ENCODE measurements at regions not wholly inside any gene's neighbourhood (a gene's known extent, or its start where the extent isn't known, plus 50 kb on each side); places are given as distances from the start of the nearest gene placed in this dataset.

- DNase-seq: no peak
Observed at GRCh38 chr11:45071232-45071631, 75.2 kb upstream of the PRDM11 start.

DNA sequence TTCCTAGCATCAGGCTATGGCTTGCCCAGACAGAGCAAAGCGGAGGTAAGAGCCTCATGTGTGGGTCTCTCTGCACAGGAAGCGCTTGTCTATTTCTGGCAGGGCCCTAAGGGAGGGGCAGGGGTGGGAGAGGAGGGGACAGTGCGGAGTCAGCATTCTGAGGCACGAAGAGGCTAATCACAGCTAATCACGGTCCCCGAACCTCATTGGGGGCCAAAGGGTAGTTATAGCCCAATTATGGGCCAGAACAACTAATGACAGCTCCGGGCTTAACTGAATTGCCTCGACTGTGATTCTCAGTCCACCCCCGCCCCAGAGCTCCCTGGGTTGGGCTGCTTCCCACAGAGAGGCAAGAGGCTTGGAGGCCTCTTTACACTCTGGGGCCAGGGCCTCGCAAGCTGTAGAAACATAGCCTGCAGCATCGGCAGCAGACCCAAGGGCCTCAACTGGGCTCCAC is 72.7 kb upstream of the PRDM11 start:
- peak; percentile 69 for DNase-seq

GRCh38 chr11:45075519-45075918 is 70.9 kb upstream of the PRDM11 start:
- no peak for DNase-seq

- DNase-seq: no peak
Observed at GRCh38 chr11:45075952-45076351, 70.5 kb upstream of the PRDM11 start.

- no peak for DNase-seq
Observed at GRCh38 chr11:45076761-45077160, 69.7 kb upstream of the PRDM11 start.

GRCh38 chr11:45078236-45079074 is 68.0 kb upstream of the PRDM11 start:
- DNase-seq: no peak

- DNase-seq: no peak
Observed at GRCh38 chr11:45079075-45079444, 67.4 kb upstream of the PRDM11 start.

DNA sequence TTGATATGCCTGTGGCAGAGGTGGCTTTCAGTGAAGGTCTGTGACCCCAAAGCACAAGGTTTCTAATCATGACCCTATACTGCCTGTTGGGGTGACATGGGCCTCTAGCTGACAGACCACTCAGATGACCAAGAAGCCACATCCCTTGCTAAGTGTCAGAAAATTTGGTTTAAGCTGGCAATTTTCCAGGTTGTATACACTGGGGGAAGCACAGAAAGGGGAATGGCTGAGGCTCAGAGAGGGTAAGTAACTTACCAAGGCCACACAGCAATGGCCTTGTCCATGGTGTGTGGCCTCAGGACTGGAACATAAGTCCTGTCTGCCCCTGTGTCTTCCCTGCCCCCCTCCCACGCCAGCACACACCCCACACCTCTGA is 66.9 kb upstream of the PRDM11 start:
- DNase-seq: no peak

- peak; percentile 86 for DNase-seq
Observed at GRCh38 chr11:45079943-45080719, 66.3 kb upstream of the PRDM11 start.

GRCh38 chr11:45082744-45083543 is 63.5 kb upstream of the PRDM11 start:
- DNase-seq: no peak

GRCh38 chr11:45083544-45084087 is 62.8 kb upstream of the PRDM11 start:
- DNase-seq: no peak

GRCh38 chr11:45085646-45086501 is 60.6 kb upstream of the PRDM11 start:
- DNase-seq: no peak

GRCh38 chr11:45086526-45086925 is 59.9 kb upstream of the PRDM11 start:
- DNase-seq: no peak

- DNase-seq: no peak
Observed at GRCh38 chr11:45087086-45087899, 59.1 kb upstream of the PRDM11 start.

GRCh38 chr11:45087900-45088160 is 58.6 kb upstream of the PRDM11 start:
- DNase-seq: no peak

GRCh38 chr11:45089251-45089650 is 57.2 kb upstream of the PRDM11 start:
- no peak for DNase-seq

- no peak for DNase-seq
Observed at GRCh38 chr11:45089676-45090499, 56.6 kb upstream of the PRDM11 start.

DNA sequence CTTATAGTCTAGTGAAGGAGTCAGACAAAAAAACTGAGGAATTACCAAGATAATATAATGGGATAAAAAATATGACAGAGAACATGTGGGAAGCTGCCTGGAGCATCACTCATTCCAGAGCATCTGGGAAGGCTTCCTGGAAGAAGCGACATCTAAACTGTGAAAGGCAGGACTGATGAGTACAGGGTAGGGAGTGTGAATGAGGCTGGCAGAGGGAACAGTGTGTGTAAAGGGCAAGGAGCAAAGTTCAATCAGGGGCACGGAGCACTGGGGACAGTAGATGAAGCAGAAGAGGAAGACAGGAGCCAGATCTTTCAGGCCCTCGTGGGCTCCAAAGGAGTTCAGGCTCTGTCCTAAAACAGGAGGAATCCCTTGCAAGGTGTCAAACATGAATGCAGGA is 55.8 kb upstream of the PRDM11 start:
- no peak for DNase-seq

DNA sequence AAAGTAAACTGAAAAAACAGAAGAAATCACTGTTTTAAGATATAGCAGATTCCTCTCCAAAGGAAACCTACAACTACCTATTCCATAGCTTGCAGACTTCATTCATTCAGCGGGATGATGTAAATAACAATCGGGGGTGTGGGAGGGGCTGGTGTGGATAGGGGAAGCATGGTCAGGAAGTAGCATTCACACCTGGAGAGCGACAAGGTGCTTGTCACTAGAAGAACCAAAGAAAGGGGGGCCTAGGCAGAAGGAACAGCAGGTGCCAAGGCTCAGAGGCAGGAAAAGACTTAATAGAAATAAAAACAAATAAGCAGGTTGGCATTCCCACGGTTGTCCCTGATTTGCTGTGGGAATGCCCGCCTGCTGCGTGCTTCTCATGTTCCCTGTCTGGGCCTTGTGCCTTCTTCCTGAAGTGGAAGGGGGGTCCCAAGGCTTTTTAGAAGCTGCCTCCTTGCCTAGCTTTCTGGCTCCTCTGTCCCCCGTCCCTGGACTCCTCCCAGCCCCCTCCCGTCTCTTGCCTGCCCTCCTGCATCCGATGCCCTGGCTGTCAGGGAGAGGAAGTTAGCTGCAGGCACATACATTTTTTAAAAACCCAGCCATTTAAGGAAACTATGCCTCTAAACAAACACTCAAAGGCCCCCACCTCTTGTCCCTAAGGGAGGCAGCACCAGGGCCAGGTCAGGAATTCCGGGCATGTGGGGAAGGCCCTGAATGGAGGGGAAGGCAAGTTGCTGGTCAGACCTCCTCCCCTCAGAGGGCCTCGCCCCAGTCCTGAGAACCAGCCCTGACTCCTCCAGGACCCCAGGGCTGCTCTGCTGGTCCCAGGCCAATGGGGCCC is 54.7 kb upstream of the PRDM11 start:
- peak; percentile 47 for DNase-seq

DNA sequence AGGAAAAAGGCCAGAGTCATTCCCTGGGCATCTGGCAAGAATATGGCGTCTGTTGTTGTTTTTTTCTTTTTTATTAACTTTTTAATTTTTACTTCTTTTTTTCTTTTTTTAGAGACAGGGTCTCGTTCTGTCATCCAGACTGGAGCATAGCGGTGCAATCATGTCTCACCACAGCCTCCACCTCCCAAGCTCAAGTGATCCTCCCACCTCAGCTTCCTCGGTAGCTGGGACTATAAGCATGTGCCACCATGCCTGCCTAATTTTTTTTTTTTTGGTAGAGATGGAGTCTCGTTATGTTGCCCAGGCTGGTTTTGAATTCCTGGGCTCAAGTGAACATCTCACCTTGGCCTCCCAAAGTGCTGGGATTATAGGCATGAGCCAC is 54.0 kb upstream of the PRDM11 start:
- peak; percentile 19 for DNase-seq

Measured in activated CD8-positive, alpha-beta memory T cell treated with anti-CD3 and anti-CD28 coated beads for 24 hours (primary cell).